ENCODE measurements at regions not wholly inside any gene's neighbourhood (a gene's known extent, or its start where the extent isn't known, plus 50 kb on each side); places are given as distances from the start of the nearest gene placed in this dataset.

DNA sequence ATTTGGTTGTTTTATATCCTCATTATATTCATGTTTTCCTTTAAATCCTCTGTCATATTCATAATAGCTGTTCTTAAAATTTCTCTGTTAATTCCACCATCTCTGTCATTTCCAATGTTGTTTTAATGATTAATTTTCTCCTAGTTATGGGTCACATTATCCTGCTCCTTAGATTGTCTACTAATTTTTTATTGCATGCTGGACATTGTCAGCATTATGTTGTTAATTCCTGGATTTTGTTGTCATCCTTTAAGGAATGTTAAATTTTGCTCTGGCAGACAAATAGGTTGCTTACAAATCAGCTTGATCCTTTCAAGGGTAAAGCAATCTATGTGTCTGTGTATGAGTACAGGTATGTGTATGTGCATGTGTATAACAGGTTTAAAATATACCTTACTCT is 393.8 kb upstream of the POU3F1 start:
- peaks cover 31% of the 10 kb centered on the region for H3K27me3 Mint-ChIP-seq
- POLR2A ChIA-PET, result no interaction called here
- no peaks in the 10 kb centered on the region for H3K36me3 Mint-ChIP-seq
- CTCF ChIA-PET, result no interaction called here
- no peak overlapping the region for H3K27ac Mint-ChIP-seq
- intact Hi-C loops (cut with micrococcal nuclease), result no loop called here
- H3K9me3 Mint-ChIP-seq, result peaks cover 20% of the 10 kb centered on the region
- H3K4me1 Mint-ChIP-seq (ENCODE audit: low read depth), result no peaks in the 10 kb centered on the region
- no peak for DNase-seq
- no peak overlapping the region for H3K4me3 Mint-ChIP-seq

DNA sequence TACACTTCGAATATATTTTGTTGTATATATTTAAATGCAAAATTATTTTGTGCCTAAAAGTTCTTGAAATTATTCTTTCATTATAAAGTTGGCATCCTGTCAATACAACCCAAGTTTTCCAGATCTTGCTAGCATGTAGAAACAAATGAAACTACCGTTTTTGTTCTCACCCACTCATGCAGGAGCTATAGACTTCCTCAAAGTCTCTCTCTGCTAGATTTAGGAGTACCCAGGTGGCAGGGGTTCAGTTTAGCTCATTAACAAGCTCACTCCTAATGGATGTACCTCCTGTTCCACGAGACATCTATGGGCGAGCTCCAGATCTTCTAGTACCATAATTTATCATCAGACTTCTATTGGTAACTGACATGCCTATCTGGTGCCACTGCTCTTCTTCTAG is 390.2 kb upstream of the POU3F1 start:
- H3K4me3 Mint-ChIP-seq, result no peak overlapping the region
- H3K36me3 Mint-ChIP-seq, result no peaks in the 10 kb centered on the region
- ChIA-PET POLR2A (no interaction called here), CTCF (no interaction called here)
- H3K27me3 Mint-ChIP-seq, result peaks cover 18% of the 10 kb centered on the region
- H3K27ac Mint-ChIP-seq, result no peak overlapping the region
- H3K9me3 Mint-ChIP-seq, result peaks cover 16% of the 10 kb centered on the region
- intact Hi-C loops (cut with micrococcal nuclease), result no loop called here
- H3K4me1 Mint-ChIP-seq (ENCODE audit: low read depth), result no peaks in the 10 kb centered on the region
- DNase-seq, result no peak

GRCh38 chr1:38436006-38436405 is 389.4 kb upstream of the POU3F1 start:
- H3K27ac Mint-ChIP-seq, result no peak overlapping the region
- H3K4me1 Mint-ChIP-seq (ENCODE audit: low read depth), result no peaks in the 10 kb centered on the region
- H3K27me3 Mint-ChIP-seq, result peaks cover 21% of the 10 kb centered on the region
- CTCF ChIA-PET, result no interaction called here
- POLR2A ChIA-PET, result no interaction called here
- peaks cover 9% of the 10 kb centered on the region for H3K9me3 Mint-ChIP-seq
- intact Hi-C loops (cut with micrococcal nuclease), result no loop called here
- DNase-seq, result no peak
- H3K36me3 Mint-ChIP-seq, result no peaks in the 10 kb centered on the region
- no peak overlapping the region for H3K4me3 Mint-ChIP-seq

- no peak for DNase-seq
- ChIA-PET CTCF (no interaction called here), POLR2A (no interaction called here)
- Mint-ChIP-seq H3K27ac (no peak overlapping the region), H3K27me3 (peaks cover 18% of the 10 kb centered on the region), H3K4me1 (ENCODE audit: low read depth) (no peaks in the 10 kb centered on the region), H3K4me3 (no peak overlapping the region), H3K36me3 (no peaks in the 10 kb centered on the region), H3K9me3 (no peaks in the 10 kb centered on the region)
- intact Hi-C loops (cut with micrococcal nuclease), result no loop called here
These were observed 386.6 kb upstream of the POU3F1 start for GRCh38 chr1:38433084-38433722.

- H3K27me3 Mint-ChIP-seq, result peaks cover 12% of the 10 kb centered on the region
- H3K4me3 Mint-ChIP-seq, result no peak overlapping the region
- ChIA-PET CTCF (no interaction called here), POLR2A (no interaction called here)
- no peaks in the 10 kb centered on the region for H3K4me1 Mint-ChIP-seq (ENCODE audit: low read depth)
- no peak for DNase-seq
- H3K9me3 Mint-ChIP-seq, result no peaks in the 10 kb centered on the region
- intact Hi-C loops (cut with micrococcal nuclease), result no loop called here
- H3K36me3 Mint-ChIP-seq, result no peaks in the 10 kb centered on the region
- no peak overlapping the region for H3K27ac Mint-ChIP-seq
These were observed 385.2 kb upstream of the POU3F1 start for GRCh38 chr1:38431535-38432376.

DNA sequence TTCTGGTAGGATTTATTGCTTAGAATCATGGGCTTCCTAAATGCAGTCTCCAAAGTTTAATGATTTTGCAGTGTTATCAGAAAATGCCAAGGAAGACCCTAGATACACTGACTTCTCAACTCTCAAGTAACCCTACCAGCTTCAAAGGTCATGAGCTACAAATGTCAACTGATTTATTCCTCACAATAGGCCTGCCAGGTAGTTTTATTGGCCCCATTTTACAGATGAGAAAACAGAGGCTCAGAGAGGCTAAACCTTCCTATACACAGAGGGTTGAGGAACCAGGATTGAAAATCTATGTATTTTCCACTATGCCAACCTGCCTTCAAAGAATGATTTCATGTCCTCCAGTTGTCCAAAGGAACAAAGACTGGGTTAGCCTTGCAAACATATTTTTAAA is 384.4 kb upstream of the POU3F1 start:
- Mint-ChIP-seq H3K4me3 (no peak overlapping the region), H3K9me3 (no peaks in the 10 kb centered on the region), H3K36me3 (no peaks in the 10 kb centered on the region), H3K4me1 (ENCODE audit: low read depth) (no peaks in the 10 kb centered on the region), H3K27ac (no peak overlapping the region), H3K27me3 (peaks cover 17% of the 10 kb centered on the region)
- CTCF ChIA-PET, result no interaction called here
- no peak for DNase-seq
- intact Hi-C loops (cut with micrococcal nuclease), result no loop called here
- POLR2A ChIA-PET, result no interaction called here

GRCh38 chr1:38424677-38425076 is 378.1 kb upstream of the POU3F1 start:
- DNase-seq, result no peak
- intact Hi-C loops (cut with micrococcal nuclease), result no loop called here
- Mint-ChIP-seq H3K4me3 (no peak overlapping the region), H3K27me3 (peaks cover 17% of the 10 kb centered on the region), H3K4me1 (ENCODE audit: low read depth) (no peaks in the 10 kb centered on the region), H3K27ac (no peak overlapping the region), H3K9me3 (peaks cover 4% of the 10 kb centered on the region), H3K36me3 (no peaks in the 10 kb centered on the region)
- ChIA-PET CTCF (no interaction called here), POLR2A (no interaction called here)

GRCh38 chr1:38420666-38421065 is 374.1 kb upstream of the POU3F1 start:
- intact Hi-C loops (cut with micrococcal nuclease), result no loop called here
- H3K36me3 Mint-ChIP-seq, result no peaks in the 10 kb centered on the region
- peaks cover 4% of the 10 kb centered on the region for H3K9me3 Mint-ChIP-seq
- H3K4me3 Mint-ChIP-seq, result no peak overlapping the region
- H3K27me3 Mint-ChIP-seq, result peaks cover 18% of the 10 kb centered on the region
- CTCF ChIA-PET, result no interaction called here
- H3K4me1 Mint-ChIP-seq (ENCODE audit: low read depth), result no peaks in the 10 kb centered on the region
- POLR2A ChIA-PET, result no interaction called here
- no peak for DNase-seq
- no peak overlapping the region for H3K27ac Mint-ChIP-seq

DNA sequence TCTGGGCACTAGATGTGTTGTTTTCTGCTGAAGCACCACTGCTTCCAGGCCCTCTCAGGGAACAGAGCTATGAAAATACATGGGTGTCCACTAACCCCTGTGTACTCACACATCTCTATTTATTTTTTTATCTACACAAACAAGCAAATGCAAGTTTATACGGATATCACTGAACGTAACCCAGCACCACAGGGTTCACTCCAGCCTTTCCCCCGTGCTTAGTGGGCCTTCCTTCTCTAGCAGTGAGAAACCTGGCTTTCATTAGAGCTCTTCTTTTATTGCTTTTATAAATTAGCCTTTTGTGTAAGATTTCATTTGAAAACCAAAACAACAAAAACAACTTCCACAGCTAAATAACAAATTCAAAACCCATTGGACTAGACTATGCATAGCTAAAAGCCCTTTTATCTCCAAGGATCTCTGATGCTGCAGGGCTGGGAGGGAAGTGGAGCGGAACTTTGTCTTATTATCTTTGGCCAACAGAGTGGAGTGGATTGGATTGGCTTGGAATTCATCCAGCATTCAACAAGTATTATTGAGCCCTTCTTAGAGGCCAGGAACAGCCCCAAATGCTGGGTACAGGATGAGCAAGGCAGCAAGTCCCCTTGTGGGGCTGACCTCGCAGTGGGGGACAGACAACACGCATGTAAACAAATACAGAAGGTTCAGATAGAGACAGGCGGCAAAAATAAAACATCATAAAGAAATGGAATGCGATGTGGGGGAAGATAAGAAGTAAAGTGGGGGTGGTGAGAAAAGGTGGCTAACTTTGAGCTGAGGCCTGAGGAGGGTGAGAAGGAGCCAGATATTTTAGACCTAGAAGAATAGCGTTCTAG is 371.8 kb upstream of the POU3F1 start:
- POLR2A ChIA-PET, result no interaction called here
- Mint-ChIP-seq H3K27me3 (peaks cover 14% of the 10 kb centered on the region), H3K9me3 (peaks cover 17% of the 10 kb centered on the region), H3K27ac (no peak overlapping the region), H3K4me3 (no peak overlapping the region), H3K4me1 (ENCODE audit: low read depth) (no peaks in the 10 kb centered on the region), H3K36me3 (no peaks in the 10 kb centered on the region)
- no peak for DNase-seq
- CTCF ChIA-PET, result no interaction called here
- intact Hi-C loops (cut with micrococcal nuclease), result no loop called here

GRCh38 chr1:38403667-38404066 is 357.1 kb upstream of the POU3F1 start:
- no peak for DNase-seq
- H3K9me3 Mint-ChIP-seq, result peaks cover 28% of the 10 kb centered on the region
- no peak overlapping the region for H3K4me3 Mint-ChIP-seq
- POLR2A ChIA-PET, result no interaction called here
- CTCF ChIA-PET, result interaction anchor here (1.4 kb wide), 1 partner anchor 12 kb away, joined by 4 read pairs; no protein-coding TSS in a partner anchor
- no peaks in the 10 kb centered on the region for H3K36me3 Mint-ChIP-seq
- peaks cover 21% of the 10 kb centered on the region for H3K27me3 Mint-ChIP-seq
- no peak overlapping the region for H3K27ac Mint-ChIP-seq
- intact Hi-C loops (cut with micrococcal nuclease), result no loop called here
- no peaks in the 10 kb centered on the region for H3K4me1 Mint-ChIP-seq (ENCODE audit: low read depth)

DNA sequence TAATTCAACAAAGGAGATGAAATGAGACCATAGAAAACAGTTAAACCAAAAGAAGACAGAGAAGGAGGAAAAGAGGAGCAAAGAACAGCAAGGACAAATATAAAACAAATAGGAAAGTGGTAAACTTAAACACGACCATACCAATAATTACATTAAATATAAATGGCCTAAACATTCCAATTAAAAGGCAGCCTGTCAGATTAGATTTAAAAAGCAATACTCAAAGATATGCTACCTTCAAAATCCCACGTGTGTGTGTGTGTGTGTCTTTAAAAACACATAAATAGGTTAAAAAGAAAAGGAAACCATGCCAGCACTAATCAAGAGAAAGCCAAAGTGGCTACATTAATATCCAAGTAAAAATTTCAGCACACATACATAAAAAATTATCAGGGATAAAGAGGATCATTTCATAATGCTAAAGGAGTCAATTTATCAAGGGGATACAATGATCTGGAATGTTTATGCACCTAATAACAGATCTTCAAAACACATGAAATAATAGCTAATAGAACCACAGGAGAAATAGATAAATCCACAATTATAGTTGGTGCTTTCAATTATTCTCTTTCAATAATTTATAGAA is 355.7 kb upstream of the POU3F1 start:
- ChIA-PET POLR2A (no interaction called here), CTCF (no interaction called here)
- Mint-ChIP-seq H3K4me3 (no peak overlapping the region), H3K27me3 (peaks cover 19% of the 10 kb centered on the region), H3K27ac (no peak overlapping the region), H3K36me3 (no peaks in the 10 kb centered on the region), H3K4me1 (ENCODE audit: low read depth) (no peaks in the 10 kb centered on the region), H3K9me3 (peaks cover 28% of the 10 kb centered on the region)
- intact Hi-C loops (cut with micrococcal nuclease), result no loop called here
- DNase-seq, result no peak

GRCh38 chr1:38396606-38397005 is 350.0 kb upstream of the POU3F1 start:
- intact Hi-C loops (cut with micrococcal nuclease), result no loop called here
- peaks cover 4% of the 10 kb centered on the region for H3K36me3 Mint-ChIP-seq
- no peak for DNase-seq
- peaks cover 41% of the 10 kb centered on the region for H3K27me3 Mint-ChIP-seq
- POLR2A ChIA-PET, result no interaction called here
- no peaks in the 10 kb centered on the region for H3K4me1 Mint-ChIP-seq (ENCODE audit: low read depth)
- CTCF ChIA-PET, result interaction anchor here (0.6 kb wide), 1 partner anchor 27 kb away, joined by 3 read pairs; no protein-coding TSS in a partner anchor
- H3K27ac Mint-ChIP-seq, result no peak overlapping the region
- H3K4me3 Mint-ChIP-seq, result no peak overlapping the region
- H3K9me3 Mint-ChIP-seq, result peaks cover 21% of the 10 kb centered on the region

All from activated CD4-positive, alpha-beta memory T cell treated with anti-CD3 and anti-CD28 coated beads for 36 hours (primary cell).